A549 (cell line): ENCODE measurements at regions not wholly inside any gene's neighbourhood (a gene's known extent, or its start where the extent isn't known, plus 50 kb on each side); places are given as distances from the start of the nearest gene placed in this dataset.

Source experiments
- ATAC-seq, 2 experiments: fragments of 200-7000 bp in 1 of 2; fragments of >200 bp in 1 of 2; cut with Nextera tagmentation in 1 of 2; cut with Tn5 transposase in 1 of 2; 3 replicates each; pipeline versions ENCODE4 v1.8.0 to v1.9.1; 2018 to 2020; ENCODE audit warnings: mild to moderate bottlenecking in 1 of 2, moderate library complexity in 1 of 2
- CTCF ChIA-PET: fragments of 300-600 bp; sonication (Branson Sonifier 250); formaldehyde crosslinking; extraction: SDS; loops from one replicate; lab custom pipeline; 2021; ENCODE audit warnings: antibody characterized with exemption, inconsistent platforms; lab: Yijun Ruan, JAX
- POLR2A ChIA-PET: fragments of 350-600 bp; formaldehyde crosslinking; extraction: SDS; loops from one replicate; lab custom pipeline; 2021; ENCODE audit warnings: antibody characterized with exemption, inconsistent platforms; lab: Yijun Ruan, JAX
- DNase-seq, 2 experiments: peaks; one replicate each; pipeline versions ENCODE4 v3.0.0 to v3.0.0-alpha.2; 2011 to 2016; ENCODE audit warnings: low read depth in 1 of 2, low spot score in 1 of 2
- FAIRE-seq: peaks from 2 replicates; lab custom pipeline; 2011; peaks lifted over from hg19 to GRCh38; lab: Jason Lieb, UNC
- H3K27ac ChIP-seq, 2 experiments: fragments of >200 bp; sonication (Bioruptor Twin); formaldehyde crosslinking; 3 replicates each; pipeline ENCODE4 v1.5.1; 2016 to 2017
- H3K4me1 ChIP-seq: fragments of >200 bp; sonication (Bioruptor Twin); formaldehyde crosslinking; 3 replicates; pipeline ENCODE4 v1.6.1; 2016
- H3K4me2 ChIP-seq: fragments of >200 bp; sonication (Bioruptor Twin); formaldehyde crosslinking; 3 replicates; pipeline ENCODE4 v1.6.1; 2016
- H3K4me3 ChIP-seq: fragments of >200 bp; sonication (Bioruptor Twin); formaldehyde crosslinking; 3 replicates; pipeline ENCODE4 v1.5.1; 2016
- H3K9me3 ChIP-seq: fragments of >200 bp; sonication (Bioruptor Twin); formaldehyde crosslinking; 3 replicates; pipeline ENCODE4 v1.6.1; 2016
- BCL3 ChIP-seq: fragments of >200 bp; sonication (Bioruptor Twin); formaldehyde crosslinking; IDR thresholded peaks from 3 replicates; pipeline ENCODE4 v1.6.1; 2016
- BHLHE40 ChIP-seq: IDR thresholded peaks from 2 replicates; pipeline ENCODE4 v1.6.1; 2012; ENCODE audit warnings: low read depth, low read length, inconsistent platforms
- CBX8 ChIP-seq: fragments of 200-600 bp; sonication (generic); IDR thresholded peaks from 2 replicates; pipeline ENCODE4 v1.6.1; 2016
- CEBPB ChIP-seq, 2 experiments: fragments of >200 bp in 1 of 2; sonication (Bioruptor Twin) in 1 of 2; formaldehyde crosslinking in 1 of 2; IDR thresholded peaks; 2 replicates each; pipeline ENCODE4 v1.6.1; 2012 to 2016
- CHD4 ChIP-seq: fragments of 200-600 bp; sonication (generic); IDR thresholded peaks from 2 replicates; pipeline ENCODE4 v1.6.1; 2016; ENCODE audit warnings: antibody characterized with exemption, mild to moderate bottlenecking, borderline replicate concordance
- EHF ChIP-seq: fragments of 250-450 bp; sonication (Bioruptor Pico); IDR thresholded peaks from 2 replicates; pipeline ENCODE4 v1.5.0; 2020; ENCODE audit warnings: mild to moderate bottlenecking
- EHMT2 ChIP-seq: fragments of 200-600 bp; sonication (generic); IDR thresholded peaks from 2 replicates; pipeline ENCODE4 v1.6.1; 2016; ENCODE audit warnings: antibody characterized with exemption, low read depth, mild to moderate bottlenecking, moderate library complexity
- ELK1 ChIP-seq: fragments of 150-350 bp; IDR thresholded peaks from 2 replicates; pipeline ENCODE4 v1.6.1; 2014; ENCODE audit warnings: low read depth, mild to moderate bottlenecking, low read length
- FOSL2 ChIP-seq, 2 experiments: fragments of 450-650 bp in 1 of 2; fragments of >200 bp in 1 of 2; sonication (Bioruptor Twin) in 1 of 2; formaldehyde crosslinking; IDR thresholded peaks; 2 replicates each; pipeline versions ENCODE4 v1.5.0 to v1.6.1; 2016 to 2020; ENCODE audit warnings: mild to moderate bottlenecking in 1 of 2, moderate library complexity in 1 of 2
- HOXA7 ChIP-seq: fragments of 250-450 bp; sonication (Bioruptor Pico); IDR thresholded peaks from 2 replicates; pipeline ENCODE4 v1.5.0; 2020; ENCODE audit warnings: mild to moderate bottlenecking, moderate library complexity
- KDM5A ChIP-seq: fragments of 200-600 bp; sonication (generic); IDR thresholded peaks from 2 replicates; pipeline ENCODE4 v1.6.1; 2016; ENCODE audit warnings: antibody characterized with exemption, mild to moderate bottlenecking
- MAFK ChIP-seq: fragments of 450-650 bp; IDR thresholded peaks from 2 replicates; pipeline ENCODE4 v1.6.1; 2014; ENCODE audit not compliant: partially characterized antibody
- NR3C1 ChIP-seq: fragments of >200 bp; sonication (Bioruptor Twin); formaldehyde crosslinking; IDR thresholded peaks from 3 replicates; pipeline ENCODE4 v1.6.1; 2017
- PBX3 ChIP-seq: IDR thresholded peaks from 2 replicates; pipeline ENCODE4 v1.6.1; 2012
- POLR2A ChIP-seq: IDR thresholded peaks from 2 replicates; pipeline ENCODE4 v1.6.1; 2012; ENCODE audit warnings: mild to moderate bottlenecking, low read length
- RAD21 ChIP-seq, 2 experiments: fragments of >200 bp in 1 of 2; sonication (Bioruptor Twin) in 1 of 2; formaldehyde crosslinking in 1 of 2; IDR thresholded peaks in 1 of 2; conservative IDR thresholded peaks in 1 of 2; 2 replicates in 1 of 2; 3 replicates in 1 of 2; pipeline ENCODE4 v1.6.1; 2012 to 2018; ENCODE audit warnings: inconsistent platforms in 1 of 2
- RCOR1 ChIP-seq: fragments of 150-350 bp; IDR thresholded peaks from 2 replicates; pipeline ENCODE4 v1.6.1; 2014; ENCODE audit warnings: antibody characterized with exemption, low read length, low read depth
- RFX5 ChIP-seq: fragments of 450-650 bp; IDR thresholded peaks from 2 replicates; pipeline ENCODE4 v1.7.1; 2014; ENCODE audit warnings: antibody characterized with exemption, mild to moderate bottlenecking, moderate library complexity
- TFCP2L1 ChIP-seq: fragments of 250-450 bp; sonication (Bioruptor Pico); IDR thresholded peaks from 2 replicates; pipeline ENCODE4 v1.5.0; 2021; ENCODE audit warnings: mild to moderate bottlenecking
- TP53 ChIP-seq: fragments of 250-450 bp; sonication (Bioruptor Pico); IDR thresholded peaks from 2 replicates; pipeline ENCODE4 v1.5.0; 2021; ENCODE audit warnings: mild to moderate bottlenecking, moderate library complexity
- ZNF302 ChIP-seq: fragments of 250-450 bp; sonication (Bioruptor Pico); IDR thresholded peaks from 2 replicates; pipeline ENCODE4 v1.9.0; 2021; ENCODE audit warnings: inconsistent platforms, mild to moderate bottlenecking, moderate library complexity
- WGBS: methylation state at CpG from one replicate; pipeline ENCODE4 v1.1.6; 2017; ENCODE audit errors: missing lambda C conversion rate; 5-methylcytosine and 5-hydroxymethylcytosine counted together

GRCh38 chr16:27706156-27706865, 156.4 kb downstream of the KATNIP start:
- 81% methylated on average over 10 of the region's 10 CpGs for WGBS
- FAIRE-seq (no peak), ATAC-seq (no peak), DNase-seq (no peak)
- H3K9me3 ChIP-seq = no peaks in the 10 kb centered on the region
- no peaks in the 10 kb centered on the region for H3K4me1 ChIP-seq
- H3K4me3 ChIP-seq = no peak overlapping the region
- no peak overlapping the region for H3K4me2 ChIP-seq
- CTCF ChIA-PET = interaction anchor here (0.8 to 1.6 kb wide), 4 partner anchors 8 to 16 kb away, joined by 3 to 5 read pairs (median 4); no protein-coding TSS in a partner anchor
- no peak for TF ChIP-seq RFX5
- TF ChIP-seq, all 56 proteins: peak for 0
- no peak overlapping the region for H3K27ac ChIP-seq
- POLR2A ChIA-PET = no interaction called here

GRCh38 chr16:27706866-27707685, 157.1 kb downstream of the KATNIP start:
- FAIRE-seq (no peak), DNase-seq (no peak), ATAC-seq (no peak)
- CTCF ChIA-PET = interaction anchor here (0.8 to 1.3 kb wide), 3 partner anchors 9 to 16 kb away, joined by 3 to 4 read pairs (median 3); no protein-coding TSS in a partner anchor
- POLR2A ChIA-PET = no interaction called here
- Histone ChIP-seq H3K4me2 (no peak overlapping the region), H3K9me3 (no peaks in the 10 kb centered on the region), H3K4me3 (no peak overlapping the region), H3K27ac (no peak overlapping the region), H3K4me1 (no peaks in the 10 kb centered on the region)
- WGBS = 97% methylated on average over 16 of the region's 16 CpGs
- TF ChIP-seq FOSL2 (IDR thresholded peaks at IDR 0.05) = no peak
- TF ChIP-seq FOSL2 (CRISPR knock-in tag; IDR thresholded peaks at IDR 0.05) = no peak
- no peak for TF ChIP-seq EHF
- no peak for TF ChIP-seq ELK1
- no peak for TF ChIP-seq BHLHE40
- TF ChIP-seq POLR2A = no peak
- TF ChIP-seq HOXA7 = no peak
- no peak for TF ChIP-seq PBX3
- no peak for TF ChIP-seq TP53 (CRISPR knock-in tag)
- TF ChIP-seq RAD21 (conservative IDR thresholded peaks at IDR 0.05 in 1 of 2, IDR thresholded peaks at IDR 0.05 in 1 of 2) = no peak
- TF ChIP-seq BCL3 = no peak
- no peak for TF ChIP-seq RFX5
- no peak for TF ChIP-seq ZNF302 (CRISPR knock-in tag)
- TF ChIP-seq KDM5A = no peak
- TF ChIP-seq RCOR1 = no peak
- TF ChIP-seq TFCP2L1 (CRISPR knock-in tag) = no peak
- TF ChIP-seq CEBPB (IDR thresholded peaks at IDR 0.05) = no peak
- no peak for TF ChIP-seq CBX8
- TF ChIP-seq NR3C1 = no peak

- CTCF ChIA-PET = no interaction called here
- FAIRE-seq = no peak
Observed at GRCh38 chr16:27708651-27709050, 158.7 kb downstream of the KATNIP start.

More at GRCh38 chr16:27708651-27709050, 158.7 kb downstream of the KATNIP start:
- no peak overlapping the region for H3K4me3 ChIP-seq
- H3K4me1 ChIP-seq = no peaks in the 10 kb centered on the region
- no peak for TF ChIP-seq NR3C1
- no peak for TF ChIP-seq EHMT2
- TF ChIP-seq MAFK = no peak
- no peak for TF ChIP-seq CHD4
- H3K27ac ChIP-seq = no peak overlapping the region
- WGBS = 93% methylated on average over 10 of the region's 10 CpGs
- POLR2A ChIA-PET = no interaction called here
- no peaks in the 10 kb centered on the region for H3K9me3 ChIP-seq
- ATAC-seq (no peak), DNase-seq (no peak)
- no peak overlapping the region for H3K4me2 ChIP-seq
